NCI-H187 (cell line): ENCODE measurements at regions not wholly inside any gene's neighbourhood (a gene's known extent, or its start where the extent isn't known, plus 50 kb on each side); places are given as distances from the start of the nearest gene placed in this dataset.

Experiments
- DNase-seq, 2 experiments: peaks; one replicate each; lab custom pipeline; 2025; lab: John Stamatoyannopoulos, UW

DNA sequence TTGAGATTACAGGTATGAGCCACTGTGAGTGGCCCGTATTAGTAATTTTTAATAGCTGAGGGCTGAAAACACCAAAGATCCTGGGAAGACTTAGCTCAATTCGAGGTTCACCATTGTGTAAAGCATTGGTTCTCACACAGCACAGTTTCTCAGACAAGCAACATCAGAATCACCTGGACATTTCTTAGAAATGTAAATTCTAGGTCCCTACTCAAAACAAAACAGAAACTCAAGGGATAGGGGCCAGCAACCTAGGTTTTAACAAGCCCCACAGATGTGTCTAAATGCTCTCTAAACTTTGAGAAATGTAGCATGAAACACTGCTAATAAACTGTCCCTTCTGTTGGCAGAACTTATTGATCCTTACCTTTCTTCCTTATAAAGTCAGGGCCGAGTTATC, 681.2 kb downstream of the RNF144A start:
- DNase-seq: no peak

DNA sequence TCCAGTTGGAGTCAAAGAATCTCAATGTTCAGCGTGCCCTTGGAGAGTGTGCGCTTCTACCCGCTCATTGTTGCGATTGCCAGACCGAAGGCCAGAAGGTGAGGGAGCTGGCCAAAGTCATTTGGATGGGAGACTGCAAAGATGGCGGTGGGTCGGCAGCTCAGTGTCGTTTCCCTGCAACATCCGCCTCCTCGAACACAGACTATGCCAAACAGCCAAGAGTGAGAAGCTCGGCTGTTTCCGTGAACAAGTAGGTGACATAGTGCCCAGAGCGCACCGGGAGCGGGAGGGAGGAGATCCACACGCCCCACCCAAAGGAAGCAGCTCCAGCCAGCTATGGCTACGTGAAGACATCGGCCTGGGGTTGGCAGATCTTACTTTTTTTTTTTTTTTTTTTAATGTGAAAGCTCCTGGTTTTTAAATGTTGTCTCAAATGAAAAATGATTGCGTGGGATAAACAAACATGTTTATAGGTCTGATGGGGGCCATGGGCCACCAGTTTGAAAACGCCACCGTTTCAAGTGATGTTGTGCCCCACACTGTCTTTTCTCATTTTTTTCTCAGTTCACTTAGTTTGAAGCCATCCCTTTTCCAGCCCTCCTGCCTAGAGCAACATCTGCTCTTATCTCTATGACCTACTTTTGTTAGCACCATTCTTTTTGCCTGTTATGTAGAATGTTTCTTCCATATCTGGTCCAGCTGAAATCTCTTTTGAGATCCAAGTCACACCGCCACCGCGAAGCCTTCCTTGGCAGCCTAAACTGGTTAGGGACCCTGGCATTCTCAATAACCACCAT, 682.4 kb downstream of the RNF144A start:
- DNase-seq: no peak

GRCh38 chr2:7601990-7602389, 684.8 kb downstream of the RNF144A start:
- no peak for DNase-seq

- no peak for DNase-seq
Observed at GRCh38 chr2:7604456-7604855, 687.2 kb downstream of the RNF144A start.

DNA sequence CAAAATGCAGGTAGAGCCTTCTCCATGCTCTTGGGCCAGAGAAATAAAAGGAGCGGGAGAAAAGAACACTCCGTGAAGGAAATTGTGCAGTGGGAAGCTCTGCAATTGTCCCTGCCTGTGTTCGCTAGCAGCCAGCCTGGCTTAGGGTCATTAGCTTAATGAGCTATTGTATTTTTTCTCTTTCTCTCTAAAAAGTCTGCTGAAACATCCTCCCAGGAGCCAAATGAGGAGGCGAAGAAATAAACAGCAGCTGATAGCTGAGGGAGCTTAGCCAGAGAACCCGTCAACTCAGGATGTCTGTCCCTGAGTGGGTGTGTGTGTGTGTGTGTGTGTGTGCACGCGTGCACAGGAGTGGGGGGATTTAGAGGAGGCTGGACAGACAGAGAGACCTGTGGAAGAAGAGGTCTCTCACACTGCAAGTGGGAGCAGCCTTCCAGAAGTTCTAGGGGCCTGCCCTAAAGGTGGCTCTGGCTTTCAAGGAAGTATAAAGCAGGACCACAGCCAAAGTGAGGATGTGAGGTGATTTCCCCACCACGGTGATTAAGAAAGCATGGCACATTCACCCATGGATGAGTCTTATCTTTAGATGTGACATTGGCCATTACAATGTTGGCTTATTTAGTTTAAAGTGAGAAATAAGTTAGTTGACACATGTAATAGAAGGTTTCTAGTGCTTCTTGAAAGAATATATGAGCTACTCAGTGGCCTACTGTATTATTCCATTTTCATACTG, 690.4 kb downstream of the RNF144A start:
- DNase-seq: no peak

DNA sequence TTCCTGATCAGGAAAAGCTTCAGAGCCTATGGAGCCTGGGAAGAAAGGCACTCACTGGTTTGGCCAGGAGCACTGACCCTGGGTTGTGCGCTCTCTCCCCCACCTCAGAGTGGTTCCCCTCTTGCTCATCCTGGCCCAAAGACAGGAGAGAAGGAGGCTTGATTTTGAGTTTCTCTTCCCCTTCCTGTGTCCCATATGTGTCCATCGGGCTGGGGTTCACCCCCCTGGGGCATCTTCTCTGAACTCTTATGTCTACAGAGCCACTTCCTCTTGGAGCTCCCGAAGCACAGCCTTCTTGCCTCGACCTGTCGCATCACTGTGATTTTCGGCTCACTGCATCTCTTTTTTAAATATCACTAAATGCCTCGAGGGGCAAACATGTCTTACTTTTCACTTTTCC, 692.3 kb downstream of the RNF144A start:
- no peak for DNase-seq

DNA sequence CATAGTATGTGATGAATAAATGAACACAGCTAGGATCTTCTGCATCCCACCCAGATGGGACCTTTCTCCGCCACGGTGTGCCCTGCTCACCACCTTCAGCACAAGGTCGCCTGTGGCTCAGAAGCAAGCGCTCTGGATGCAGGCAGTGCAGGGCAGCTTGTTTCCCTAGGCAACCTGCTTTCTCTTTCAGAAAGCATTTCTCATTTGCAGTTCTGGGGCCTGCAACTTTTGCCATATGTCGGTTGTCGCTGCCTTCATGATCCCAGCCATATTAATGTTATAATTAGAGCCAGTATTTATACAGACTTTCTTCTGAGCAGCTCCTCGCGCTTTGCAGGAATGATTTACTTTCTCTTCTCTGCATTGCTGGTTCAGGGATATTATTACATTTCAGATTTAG, 692.8 kb downstream of the RNF144A start:
- no peak for DNase-seq

DNA sequence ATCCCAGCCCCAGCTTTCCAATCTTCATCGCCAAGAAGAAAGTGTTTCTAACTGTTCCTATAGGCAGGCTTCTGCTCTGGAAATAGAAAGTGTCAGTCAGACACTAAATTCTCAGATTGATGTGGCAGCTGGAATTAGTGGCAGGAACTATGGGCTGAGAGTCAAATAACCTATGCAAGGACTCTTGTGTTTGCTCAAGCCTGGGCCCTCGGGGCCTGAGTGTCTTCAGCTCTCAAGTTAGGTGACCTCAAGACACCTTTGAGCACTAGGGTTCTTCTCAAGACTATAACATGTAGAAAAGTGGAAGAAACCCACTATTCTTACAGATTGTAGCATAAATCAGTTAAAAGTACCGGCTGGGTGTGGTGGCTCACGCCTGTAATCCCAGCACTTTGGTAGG, 694.5 kb downstream of the RNF144A start:
- DNase-seq: no peak

DNA sequence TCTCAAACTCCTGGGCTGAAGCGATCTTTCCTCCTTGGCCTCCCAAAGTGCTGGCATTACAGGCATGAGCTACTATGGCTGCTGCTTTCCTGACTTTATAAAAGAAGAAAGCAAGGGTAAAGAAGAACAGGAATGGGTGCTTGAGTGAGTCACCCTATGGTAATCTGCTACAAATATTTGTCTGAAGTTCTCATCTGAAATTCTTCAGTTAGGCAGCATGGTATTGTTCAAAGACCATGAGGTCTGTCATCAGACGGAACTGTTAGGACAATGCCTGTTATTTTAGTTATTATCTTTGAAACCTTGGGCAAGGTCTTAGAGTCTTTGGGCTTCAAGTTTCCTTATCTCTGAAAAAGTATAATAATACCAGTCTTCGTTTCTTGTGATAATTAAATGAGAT, 695.8 kb downstream of the RNF144A start:
- DNase-seq: no peak

DNA sequence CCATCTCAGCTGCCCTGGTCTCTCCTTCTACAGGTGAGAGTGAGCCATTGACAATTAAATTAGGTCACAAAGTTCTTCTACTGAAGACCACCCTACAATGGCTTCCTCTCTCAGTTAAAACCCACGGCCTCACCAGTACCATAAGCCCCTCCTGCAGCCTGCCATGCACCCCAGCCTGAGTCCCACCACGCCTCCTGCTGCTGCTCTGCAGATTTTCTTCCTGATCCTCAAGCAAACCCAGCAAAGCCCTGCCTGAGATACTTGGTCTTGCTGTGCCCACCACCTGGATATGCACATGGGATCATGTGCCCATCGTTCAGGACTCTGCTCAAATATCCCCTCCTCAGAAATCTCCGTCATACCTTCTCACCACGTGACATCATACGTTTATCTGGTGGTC, 696.6 kb downstream of the RNF144A start:
- DNase-seq: no peak

GRCh38 chr2:7618031-7618430, 700.8 kb downstream of the RNF144A start:
- DNase-seq: no peak

GRCh38 chr2:7619203-7619970, 702.2 kb downstream of the RNF144A start:
- DNase-seq: no peak

DNA sequence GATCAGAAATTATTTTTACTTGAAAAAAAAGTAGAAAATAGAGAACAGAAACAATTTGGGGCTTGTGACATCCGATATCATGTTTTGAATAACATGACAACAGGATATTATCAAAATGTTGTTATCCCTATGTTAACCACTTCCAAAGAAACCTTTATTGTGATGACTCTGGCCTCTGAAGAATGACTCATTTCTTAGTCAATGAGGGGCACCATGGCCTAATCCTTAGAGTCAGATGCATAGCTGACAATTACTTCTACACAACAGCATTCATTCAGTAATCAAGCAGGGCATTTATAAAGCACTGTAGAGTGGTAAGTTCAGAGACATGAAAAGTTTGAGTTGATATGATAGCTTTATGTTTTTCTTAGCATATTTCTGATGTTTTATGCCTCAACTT, 703.0 kb downstream of the RNF144A start:
- no peak for DNase-seq

DNA sequence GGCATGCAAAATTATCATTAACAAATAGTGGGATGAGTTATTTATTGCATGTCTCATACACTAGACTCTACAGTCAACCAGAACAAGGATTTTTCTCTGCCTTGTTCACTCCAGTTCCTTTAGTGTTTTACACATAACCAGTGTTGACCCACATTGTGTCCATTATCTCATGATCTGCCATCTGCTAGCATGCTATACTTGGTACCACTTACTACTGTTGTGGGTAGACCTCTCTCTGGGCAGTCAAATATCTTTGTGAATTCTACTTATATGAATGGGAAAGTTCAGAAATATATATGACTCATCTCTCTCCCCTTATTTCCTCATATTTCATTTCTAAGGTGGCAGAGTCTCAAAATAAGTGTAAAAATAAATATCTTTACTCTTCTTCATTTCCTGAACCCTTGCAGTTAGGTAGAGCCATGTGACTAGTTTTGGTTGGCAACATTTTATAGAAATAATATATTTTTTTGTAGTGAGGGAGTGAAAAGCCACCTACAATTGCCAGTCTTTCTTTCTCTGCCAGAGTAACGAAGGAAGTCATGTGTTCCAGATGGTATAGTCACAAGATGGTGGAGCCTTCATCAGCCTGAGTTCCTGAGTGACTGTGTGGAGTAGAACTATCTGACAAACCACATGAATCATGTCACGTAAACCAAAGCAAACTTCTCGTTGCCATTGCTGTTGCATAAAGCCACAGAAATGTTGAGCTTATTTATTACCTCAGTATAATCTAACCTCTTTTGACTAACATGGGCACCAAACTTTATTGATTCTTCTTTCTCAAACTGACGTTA, 704.0 kb downstream of the RNF144A start:
- DNase-seq: no peak

DNA sequence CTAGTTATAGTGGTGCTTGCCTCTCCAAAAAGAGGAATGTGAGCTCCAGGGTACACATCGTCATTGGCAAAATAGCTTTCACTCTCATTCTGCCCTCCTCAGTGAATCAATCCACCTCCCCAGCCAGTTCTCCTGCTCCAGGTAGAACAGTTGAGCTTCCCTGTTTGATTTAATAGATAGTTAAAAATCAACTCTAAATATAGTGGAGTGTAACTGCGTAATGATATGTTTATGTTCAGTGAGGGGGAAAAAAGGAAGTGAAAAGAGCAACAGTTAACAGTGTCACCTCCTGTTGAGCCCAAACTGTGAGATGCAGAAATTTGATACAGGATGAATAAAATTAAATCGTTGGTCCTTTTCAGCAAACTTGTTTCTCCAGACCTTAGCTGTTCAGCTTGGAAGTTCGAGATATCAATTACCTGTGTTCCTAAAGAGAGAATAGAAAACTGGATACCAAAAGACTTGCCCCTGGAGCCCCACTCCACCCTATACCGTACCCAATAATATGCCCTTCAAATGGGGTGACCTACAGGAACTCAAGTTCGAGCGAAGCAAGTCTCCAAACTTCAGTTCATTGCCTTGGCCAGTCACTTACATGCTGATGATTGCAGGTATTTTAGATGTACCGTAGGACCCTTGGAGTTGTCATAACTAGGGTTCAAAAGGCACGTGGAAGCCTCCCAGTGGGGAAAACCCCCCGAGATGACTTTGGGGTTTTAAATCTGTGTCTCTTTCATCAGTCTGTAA, 708.4 kb downstream of the RNF144A start:
- no peak for DNase-seq

GRCh38 chr2:7626139-7626537, 708.9 kb downstream of the RNF144A start:
- DNase-seq: no peak

- DNase-seq: no peak
Observed at GRCh38 chr2:7627583-7627982, 710.4 kb downstream of the RNF144A start.

DNA sequence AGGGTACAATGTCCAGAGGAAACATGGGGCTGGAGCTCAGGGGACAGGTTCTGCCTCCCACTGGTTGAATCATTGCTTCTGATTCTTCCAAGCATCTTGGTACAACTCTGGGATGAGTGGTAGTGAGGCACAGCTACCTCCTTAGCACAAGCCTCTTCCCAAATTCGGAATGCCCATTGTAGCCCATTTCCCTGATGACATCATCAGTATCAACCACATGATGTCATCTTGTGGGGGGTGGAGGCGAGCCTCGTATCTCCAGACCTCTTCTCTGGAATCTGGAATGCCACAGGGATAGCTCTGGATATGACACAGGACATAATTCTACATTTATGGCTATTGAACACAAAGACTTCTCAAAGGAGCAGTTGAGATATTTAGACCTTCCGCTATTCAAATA, 715.2 kb downstream of the RNF144A start:
- no peak for DNase-seq

GRCh38 chr2:7633566-7634153, 716.4 kb downstream of the RNF144A start:
- no peak for DNase-seq

GRCh38 chr2:7634409-7634808, 717.2 kb downstream of the RNF144A start:
- no peak for DNase-seq

DNA sequence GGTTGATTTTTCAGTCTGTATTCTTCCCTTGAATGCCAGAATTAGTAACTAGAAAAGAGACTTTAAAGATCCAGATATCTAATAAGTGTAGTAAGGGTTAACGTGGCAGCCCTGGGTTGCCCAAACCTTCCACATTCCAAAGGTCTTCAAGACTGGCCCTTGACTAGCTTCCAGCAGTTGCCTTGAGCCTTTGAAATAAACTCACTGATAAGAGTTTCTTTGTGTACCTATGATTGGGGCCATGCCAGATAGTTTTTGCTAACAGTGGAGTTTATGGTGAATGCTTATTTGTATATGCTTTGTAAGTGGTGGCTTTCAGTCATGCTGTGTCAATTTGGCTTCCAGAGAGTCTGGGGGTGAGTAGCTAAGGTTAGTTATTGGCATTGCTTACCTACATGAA, 722.3 kb downstream of the RNF144A start:
- no peak for DNase-seq
